HG02852 (cell line): ENCODE measurements at regions not wholly inside any gene's neighbourhood (a gene's known extent, or its start where the extent isn't known, plus 50 kb on each side); places are given as distances from the start of the nearest gene placed in this dataset.
A peak's percentile ranks its signal among the peaks of the same experiment; 100 is the strongest.

Experiments used
- ATAC-seq: cut with Tn5 transposase; IDR thresholded peaks from one replicate; pipeline ENCODE4 v1.9.1; 2021; ENCODE audit warnings: mild to moderate bottlenecking, moderate library complexity; ENCODE audit not compliant: unreplicated experiment

DNA sequence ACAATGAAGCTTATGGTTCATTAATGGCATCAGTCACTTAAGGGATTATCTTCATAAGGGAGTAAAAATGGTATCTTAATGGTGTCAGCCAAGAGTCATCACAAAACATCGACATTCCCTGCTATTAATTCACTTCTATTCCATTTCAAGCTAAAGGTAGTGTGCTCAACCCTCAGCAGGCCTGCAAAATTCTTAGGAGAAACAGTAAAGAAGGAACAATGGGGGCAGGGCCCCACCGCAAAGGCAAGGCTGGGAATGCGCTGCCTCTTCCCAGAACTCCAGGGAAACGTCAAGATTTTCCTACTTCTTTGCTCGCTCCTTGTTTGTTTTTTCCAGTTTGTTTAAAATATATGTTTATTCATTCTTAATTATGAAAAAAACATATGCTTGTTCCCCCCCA is 187.3 kb upstream of the TSC22D2 start:
- no peak for ATAC-seq

DNA sequence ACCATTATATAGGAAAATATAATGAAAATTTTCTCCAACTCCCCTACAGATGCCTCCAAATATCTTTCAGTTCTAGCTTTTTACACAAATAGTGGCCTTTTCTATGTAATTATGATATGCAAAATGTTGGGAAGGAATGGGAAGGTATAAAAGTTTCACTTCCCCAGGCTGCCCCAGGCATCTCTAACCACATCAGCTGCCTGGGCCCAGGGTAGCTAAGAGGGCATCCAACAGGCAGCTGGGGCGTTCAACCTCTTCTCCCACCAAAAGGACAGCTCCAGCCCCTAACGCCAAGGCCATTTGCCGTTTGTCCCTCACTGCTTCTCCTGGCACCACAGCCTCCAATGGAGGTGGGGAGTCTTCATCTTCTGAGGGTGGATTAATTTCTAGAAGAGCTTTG is 188.1 kb upstream of the TSC22D2 start:
- no peak for ATAC-seq

DNA sequence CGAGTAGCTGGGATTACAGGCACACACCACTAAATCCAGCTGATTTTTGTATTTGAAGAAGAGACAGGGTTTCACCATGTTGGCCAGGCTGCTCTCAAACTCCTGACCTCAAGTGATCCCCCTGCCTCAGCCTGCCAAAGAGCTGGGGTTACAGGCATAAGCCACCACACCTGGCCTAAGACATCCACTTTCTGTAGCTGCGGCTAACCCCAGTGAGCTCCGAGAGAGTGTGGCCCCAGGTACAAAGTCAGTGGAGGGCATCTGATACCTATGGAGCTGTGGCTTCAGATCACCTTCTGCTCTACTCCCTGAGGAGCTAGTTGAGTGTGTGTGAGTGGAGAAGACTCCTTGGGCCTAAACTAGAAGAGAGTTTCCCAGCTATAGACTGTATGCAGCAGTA is 189.3 kb upstream of the TSC22D2 start:
- ATAC-seq, result no peak

DNA sequence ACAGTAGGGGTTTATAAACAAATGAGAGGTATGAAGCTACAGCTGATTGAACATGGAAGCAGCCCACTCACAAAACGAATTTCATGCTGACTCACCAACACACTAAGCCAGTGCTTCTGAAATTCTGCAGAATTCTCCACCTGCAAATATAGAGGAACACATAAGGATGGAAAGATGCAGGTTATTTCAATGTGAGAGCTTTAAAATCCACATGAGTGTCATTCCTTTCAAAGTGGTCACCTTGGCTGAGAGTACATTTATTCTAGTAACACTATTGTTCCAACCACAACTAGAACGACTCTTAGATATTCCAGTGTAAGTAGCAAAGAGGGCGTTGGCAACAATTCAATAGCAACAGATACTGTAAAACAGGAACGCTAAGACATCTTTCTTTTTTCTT is 189.9 kb upstream of the TSC22D2 start:
- no peak for ATAC-seq

DNA sequence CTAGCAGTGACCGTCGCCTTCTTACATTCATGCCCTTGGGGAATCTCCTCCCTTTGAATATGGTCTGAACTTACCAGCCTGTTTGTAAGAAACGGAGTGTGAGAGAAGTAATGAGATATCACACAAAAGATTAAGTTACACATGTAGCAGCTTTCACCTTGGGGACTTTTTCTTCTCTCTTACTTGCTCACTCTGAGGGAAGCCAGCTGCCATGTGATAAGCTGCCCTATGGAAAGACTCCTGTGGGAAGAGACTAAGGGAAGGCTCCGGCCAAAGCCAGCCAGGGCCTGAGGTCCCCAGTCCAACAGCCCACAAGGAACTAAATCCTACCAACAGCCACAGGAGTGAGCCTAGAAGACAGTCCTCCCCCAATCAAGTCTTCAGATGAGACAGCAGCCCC is 190.4 kb upstream of the TSC22D2 start:
- ATAC-seq, result no peak

DNA sequence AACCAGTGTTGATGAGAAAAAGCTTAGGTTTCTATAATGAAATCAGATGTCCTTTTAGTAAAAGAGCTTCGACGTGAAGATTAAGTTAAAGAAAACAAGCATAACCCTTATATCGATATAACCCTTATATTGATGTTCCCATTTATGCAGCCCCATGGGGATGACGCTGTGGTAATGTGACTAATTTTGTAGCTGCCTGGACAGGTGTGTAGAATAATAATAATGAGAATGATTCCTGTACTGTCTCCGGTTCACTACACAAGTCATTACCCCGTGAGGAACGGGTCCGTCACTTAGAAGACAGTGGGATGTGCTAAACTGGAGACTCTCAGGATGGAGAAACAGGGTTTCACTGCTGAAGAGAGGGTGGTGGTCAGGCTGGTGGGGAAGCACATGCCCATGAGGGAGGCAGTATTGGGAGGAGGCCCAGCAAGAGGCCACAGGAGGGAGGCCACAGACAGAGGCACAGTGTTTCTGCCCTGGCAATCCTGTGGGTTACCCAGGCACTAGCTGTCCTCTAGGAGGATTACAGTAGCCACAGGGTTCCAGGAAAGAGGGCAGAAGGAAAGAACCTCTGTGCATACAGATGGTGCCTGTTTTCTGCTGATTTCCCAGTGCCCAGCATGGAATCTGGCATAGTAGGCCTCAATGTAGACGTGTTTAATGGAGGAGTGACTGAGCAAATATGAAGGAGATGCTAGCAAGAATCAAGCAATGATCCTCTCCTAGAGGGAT is 191.1 kb upstream of the TSC22D2 start:
- ATAC-seq, result no peak

DNA sequence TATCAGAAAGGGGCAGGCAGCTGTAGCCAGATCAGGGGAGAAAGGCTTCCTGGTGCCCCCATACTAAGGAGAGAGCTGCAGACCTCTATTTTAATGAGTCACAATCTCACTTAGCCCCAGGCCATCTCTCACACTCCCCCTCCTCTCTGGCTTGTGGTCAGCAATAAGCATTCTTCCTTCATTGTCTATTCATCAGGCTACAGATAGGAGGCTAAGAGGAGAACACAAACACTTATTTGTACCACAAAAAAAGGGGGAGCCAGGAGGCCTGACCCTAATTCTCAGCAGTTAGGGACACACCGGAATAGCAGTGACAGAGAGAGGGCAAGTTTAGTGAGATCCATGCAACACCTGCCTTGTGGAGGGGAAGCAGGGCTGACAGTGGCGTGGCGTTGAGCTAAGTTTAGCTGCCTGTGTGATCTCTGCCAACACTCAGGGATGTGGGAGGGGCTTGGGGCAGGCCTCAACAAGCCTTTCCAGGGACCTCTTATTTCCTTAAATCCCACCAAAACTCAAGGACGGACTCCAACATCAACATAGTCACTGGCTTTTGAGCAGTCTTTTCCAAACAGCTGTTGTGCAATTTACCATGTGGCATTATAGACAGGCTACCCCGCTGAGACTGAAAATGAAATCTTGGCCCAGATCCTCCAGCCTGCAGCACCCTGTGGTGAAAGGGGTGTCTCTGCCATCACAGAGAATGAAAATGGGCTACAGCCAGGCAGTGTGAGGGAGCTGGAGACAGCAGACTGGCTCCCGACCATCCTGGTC is 191.9 kb upstream of the TSC22D2 start:
- ATAC-seq, result no peak

DNA sequence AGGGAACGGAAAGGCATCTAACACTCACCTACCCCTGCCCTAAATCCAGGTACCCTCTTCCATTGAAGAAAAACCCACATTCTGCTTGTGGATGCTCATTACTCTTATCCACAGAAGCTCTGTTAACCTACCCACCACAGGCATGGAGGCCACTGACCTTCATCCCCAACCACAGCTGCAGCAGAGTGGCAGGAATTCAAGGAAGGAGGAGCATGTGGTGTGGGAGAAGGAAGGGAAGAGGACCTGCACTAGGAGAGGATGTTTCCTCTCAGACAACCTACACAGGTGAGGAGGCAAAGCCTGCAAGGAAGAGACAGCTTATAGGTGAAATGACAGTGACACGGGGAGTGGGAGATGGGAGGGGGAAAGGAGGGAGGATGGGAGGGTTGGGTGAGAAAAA is 192.5 kb upstream of the TSC22D2 start:
- ATAC-seq, result no peak

DNA sequence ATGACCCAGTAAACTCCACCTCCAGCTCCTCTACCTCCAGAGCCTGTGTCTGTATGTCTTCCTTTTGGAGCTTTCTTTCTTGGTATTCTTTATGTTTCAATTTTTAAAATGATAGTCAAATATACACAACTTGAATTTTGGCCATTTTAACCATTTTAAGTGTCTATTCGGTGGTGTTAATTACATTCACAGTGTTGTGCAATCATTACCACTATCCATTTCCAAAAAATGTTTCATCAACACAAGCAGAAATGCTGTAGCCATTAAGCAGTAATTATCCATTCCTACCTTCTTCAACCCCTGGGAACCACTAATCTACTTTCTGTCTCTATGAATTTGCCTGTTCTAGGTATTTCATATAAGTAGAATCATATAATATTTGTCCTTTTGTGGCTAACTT is 194.5 kb upstream of the TSC22D2 start:
- no peak for ATAC-seq

DNA sequence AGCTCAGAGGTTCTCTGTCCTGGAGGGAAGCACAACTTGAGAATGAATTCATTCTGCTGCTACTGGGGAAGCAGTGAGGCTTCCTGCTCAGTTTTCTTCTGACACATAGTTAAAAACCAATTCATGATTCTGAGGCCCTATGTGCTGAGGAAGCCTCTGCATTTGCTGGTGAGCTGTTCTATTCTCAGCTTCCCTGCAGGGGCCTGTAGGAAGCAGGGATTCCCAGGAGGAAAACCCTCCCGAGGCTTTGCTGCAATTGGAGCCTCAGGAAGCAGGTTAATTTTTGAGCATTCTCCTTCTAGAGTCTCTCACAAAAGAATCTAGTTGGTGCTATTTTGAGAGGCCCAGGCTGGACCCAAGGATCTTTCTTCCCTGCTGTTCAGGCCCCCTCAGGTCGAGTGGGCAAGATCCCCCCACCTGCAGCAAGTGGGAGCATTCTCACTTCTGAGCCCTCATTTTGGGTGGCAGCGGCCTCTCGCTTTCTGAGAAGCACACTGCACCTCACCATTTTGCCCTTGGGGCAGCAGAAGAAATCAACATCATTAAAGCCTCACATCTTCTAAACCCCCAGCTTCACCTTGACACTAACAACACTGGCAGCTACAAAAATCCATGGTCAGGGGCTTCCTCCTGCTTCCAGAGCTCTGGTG is 197.5 kb upstream of the TSC22D2 start:
- ATAC-seq, result no peak

DNA sequence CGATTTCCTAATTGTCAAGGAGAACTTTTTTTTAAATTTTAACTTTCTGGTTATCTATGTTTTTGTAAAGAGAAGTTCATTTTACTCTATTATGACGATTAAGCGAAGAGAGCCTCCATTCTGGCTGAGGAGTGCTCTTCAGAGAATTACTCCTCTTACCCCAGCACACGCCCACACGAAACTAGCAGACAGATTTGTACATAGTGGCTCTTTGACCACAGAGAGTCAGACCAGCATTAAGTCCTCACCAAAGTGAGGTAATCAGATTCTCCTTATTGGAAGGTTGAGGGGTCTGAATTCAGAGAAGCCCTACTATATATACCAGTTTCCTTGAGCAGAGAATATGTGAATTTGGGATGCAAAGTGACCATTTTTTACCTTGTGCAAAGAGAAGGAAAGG is 204.8 kb upstream of the TSC22D2 start:
- ATAC-seq, result no peak

DNA sequence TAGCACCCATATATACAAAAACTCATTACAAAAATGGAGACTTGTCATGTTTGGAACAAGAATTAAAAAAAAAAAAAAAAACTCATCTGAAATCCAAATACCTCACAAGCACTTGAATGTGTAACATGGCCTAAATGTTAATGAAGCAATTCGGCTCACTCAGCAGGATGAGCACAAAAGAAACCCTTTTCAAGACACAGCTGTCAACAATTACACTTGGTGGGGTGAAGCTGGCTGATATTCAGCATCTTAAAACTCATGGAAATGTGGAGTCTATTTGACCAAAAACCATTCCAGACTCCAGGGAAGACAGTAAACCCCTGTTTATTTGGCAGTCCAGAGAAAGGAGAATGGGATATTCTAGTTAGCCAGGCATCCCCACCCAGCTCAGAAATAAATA is 205.4 kb upstream of the TSC22D2 start:
- ATAC-seq, result no peak

DNA sequence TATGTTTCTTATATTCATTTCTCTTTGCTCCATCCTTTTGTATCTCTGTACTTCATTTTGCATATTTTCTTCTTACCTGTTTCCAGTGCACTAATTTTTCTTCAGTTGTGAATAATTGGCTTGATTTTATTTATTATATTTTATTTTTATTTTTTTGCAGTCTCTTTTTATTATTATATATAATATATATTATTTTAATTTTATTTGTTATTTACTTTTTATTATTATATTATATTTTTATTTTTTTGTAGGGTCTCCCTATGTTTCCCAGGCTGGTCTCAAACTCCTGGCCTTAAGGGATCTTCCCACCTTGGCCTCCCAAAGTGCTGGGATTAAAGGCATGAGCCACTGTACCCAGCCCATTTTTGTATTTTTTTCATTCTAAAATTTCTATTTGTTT is 213.1 kb upstream of the TSC22D2 start:
- ATAC-seq, result no peak

DNA sequence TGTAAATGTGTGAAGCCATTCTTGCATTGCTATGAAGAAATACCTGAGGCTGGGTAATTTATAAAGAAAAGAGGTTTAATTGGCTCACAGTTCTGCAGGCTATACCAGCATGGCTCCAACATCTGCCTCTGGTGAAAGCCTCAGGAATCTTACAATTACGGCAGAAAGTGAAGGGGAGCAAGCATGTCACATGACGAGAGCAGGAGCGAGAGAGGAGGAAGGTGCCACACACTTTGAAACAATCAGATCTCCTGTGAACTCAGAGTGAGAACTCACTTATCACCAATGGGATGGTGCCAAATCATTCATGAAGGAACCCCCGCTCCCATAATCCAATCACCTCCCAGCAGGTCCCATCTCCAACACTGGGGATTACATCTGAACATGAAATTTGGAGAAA is 213.6 kb upstream of the TSC22D2 start:
- ATAC-seq, result no peak

DNA sequence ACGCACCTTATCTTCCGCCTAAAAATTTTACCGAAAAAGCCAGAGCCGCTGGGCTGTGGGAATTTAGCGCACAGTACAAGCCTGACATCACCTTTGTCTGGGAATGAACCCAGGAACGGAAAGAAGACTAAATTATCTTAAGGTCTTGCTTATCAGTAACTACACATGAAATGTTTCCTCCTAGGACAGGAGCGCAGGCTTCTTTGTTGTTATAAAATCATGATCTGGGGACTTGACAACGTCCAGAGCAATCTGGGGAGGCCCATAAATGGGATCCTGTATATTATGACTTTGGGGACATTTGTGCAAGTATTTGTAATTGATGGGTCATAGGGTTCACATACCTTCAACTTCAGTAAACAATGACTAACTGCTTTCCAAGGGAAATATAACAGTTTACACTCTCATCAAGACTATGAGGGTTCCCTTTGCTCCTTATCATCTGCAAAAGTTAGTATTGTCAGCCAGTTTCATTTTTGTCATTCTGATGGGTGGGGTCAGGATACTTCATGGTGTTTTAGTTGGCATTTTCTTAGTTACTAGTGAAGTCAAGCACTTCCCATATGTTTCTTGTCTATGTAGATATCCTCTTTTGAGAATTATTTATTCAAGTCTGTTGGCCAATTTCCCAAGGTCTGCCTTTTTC is 213.9 kb upstream of the PFN2 start:
- ATAC-seq, result no peak

DNA sequence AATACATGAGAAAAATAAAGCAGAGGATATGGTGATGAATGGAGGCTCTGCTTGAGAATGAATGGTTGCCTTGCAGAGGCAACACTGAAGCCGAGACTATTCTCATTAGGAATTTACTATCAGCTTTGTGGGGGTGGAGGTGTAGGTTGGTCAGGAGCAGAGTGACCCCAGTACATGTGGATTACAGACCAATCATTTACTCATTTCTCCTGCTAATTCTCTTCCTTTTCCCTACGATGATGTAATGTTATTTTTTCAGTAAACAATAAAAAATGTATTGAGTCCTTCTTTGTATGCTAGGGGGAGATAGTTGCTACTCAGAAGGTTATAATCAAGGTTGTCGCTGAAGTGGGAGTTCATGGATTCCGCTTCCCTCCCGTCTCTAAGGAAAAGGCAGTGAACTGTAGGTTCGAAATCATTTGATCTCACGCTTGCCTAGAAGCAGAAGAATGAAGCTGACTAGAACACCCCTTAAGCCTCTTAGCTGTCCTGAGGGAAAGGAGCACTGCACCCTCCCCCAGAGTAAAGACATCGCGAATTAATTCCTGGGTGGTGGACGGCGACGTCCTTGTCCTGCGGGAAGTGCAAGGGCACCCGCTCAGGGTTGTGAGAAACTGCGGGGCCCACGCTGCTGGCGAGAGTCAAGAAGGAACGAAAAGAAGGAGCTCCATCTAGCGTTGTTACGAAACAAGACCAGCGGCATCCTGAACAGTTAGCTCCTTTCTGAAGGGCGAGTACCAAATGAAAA is 213.2 kb upstream of the PFN2 start:
- peak; percentile 85 for ATAC-seq

DNA sequence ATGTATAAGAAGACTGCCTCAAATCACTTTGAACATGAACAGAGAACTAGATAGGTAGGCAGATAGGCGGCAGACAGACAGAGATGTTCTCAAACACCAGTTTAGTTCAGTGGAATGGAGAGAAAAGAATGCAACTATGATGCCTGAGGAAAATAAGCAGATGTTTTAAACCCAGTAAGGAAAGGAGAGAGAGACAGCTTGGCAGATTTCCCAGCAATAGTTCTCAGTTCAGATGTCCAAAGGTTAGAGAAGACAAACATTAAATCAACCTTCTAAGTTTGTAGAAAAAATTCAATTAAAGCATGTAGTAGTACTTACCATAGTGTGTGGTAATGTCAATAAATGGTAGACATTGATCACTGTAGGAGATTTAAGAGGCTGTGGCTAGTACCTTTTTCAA is 209.6 kb upstream of the PFN2 start:
- ATAC-seq, result no peak

DNA sequence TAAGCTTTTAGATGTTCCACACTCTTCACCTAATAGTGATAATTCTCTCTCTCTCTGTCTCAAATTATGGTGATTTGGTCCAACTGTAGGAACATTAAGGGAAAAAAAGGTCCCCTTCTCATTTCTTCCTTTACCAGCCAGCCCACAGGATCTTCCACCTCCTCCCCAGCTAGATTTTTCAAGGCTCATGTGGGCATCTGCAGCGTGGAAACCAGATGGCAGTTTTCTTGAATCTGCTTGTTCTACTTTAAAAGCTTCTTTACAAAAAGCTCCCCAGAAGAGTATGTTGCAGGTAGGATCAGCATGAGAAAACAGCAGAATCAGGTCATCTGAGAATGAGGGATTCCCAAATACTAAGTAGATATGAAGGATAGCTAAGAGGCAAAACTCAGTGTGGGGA is 208.6 kb upstream of the PFN2 start:
- ATAC-seq, result no peak

DNA sequence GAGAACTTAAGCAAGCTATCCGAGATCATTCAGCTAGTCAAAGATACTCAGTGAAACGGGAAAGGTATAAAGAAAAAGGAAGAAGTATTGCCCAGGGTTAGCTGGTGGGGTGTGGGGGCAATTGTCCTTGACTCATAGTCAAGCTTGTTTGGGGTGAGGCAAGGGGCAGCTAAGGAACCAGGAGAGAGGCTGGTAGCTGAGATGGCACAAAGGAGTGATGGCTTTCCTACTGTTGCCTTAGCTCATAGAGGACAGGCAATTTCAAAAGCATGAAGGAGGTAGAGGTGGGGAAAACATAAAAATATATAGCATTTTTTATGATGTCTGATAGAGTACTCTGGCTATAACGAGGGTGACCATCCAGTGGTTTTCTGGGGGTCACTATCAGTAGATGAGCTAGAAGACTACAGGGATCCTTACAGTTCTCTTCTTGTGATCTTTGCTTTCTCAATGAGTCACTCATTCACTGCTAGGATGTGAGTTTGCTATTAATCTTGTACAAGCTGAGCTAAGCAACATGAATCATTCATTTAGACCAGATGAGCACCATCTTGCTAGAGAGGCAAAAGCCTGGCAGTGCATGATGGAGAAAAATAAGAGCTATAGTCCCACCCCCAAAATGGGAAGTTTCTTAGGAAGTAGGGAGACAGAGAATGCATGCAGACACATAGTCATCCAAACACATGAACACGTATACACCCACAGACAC is 207.1 kb upstream of the PFN2 start:
- no peak for ATAC-seq

DNA sequence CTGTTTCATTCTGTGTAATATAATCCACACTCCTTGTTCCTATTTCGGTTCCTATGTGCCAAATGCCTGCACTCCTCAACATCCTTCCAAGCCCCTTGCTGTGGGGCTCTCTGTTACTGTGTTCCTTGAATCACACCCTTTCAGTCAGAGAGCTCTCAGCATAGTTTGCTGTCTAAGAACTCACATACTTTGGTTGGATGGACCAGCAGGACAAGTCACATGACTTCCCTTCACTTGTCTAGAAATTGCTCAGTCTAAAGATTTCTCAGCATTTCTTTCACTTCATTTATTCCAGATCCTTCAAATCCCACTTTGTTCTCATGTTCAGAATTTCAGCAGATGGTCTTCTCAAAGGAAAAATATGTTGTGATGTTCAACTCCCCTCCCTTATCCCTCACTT is 203.5 kb upstream of the PFN2 start:
- ATAC-seq, result no peak
